AG09319 (cell line): ENCODE measurements at regions not wholly inside any gene's neighbourhood (a gene's known extent, or its start where the extent isn't known, plus 50 kb on each side); places are given as distances from the start of the nearest gene placed in this dataset.
"Not testable (repeated sequence)": the region's sequence is repeated elsewhere in the genome, so short reads cannot be mapped to it uniquely, and the experiment has no call there.

ENCODE experiments used
- DNase-seq: peaks from one replicate; pipeline ENCODE4 v3.0.0-alpha.2; 2010; ENCODE audit warnings: low read depth; ENCODE audit errors: extremely low read depth
- TF ChIP-seq, protein P1 (sequence below): IDR thresholded peaks from 2 replicates; pipeline ENCODE4 v1.5.1; 2011; ENCODE audit warnings: low read depth, mild to moderate bottlenecking, inconsistent platforms, low read length, moderate library complexity

DNA sequence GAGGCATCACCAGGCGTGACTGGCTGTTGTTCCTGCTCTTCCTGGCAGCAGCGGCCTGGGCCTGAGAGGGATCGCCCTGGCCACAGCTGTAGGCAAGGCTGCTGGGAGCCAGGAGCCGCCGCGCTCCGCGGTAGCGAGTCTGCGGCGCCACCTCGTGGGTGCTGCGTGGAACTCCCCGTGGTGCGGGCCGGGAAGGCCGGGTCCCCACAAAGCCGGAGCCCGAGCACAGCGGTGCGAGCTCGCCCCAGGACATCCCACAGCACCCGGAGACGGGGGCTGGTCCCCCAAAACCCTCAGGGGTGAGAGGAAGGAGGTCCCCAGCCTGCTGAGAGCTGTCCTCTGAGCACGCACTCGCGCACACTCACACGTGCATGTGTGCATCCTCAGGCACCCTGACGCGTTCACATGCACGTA lies 320.0 kb upstream of the PLGLB1 start:
- TF ChIP-seq, protein P1, sequence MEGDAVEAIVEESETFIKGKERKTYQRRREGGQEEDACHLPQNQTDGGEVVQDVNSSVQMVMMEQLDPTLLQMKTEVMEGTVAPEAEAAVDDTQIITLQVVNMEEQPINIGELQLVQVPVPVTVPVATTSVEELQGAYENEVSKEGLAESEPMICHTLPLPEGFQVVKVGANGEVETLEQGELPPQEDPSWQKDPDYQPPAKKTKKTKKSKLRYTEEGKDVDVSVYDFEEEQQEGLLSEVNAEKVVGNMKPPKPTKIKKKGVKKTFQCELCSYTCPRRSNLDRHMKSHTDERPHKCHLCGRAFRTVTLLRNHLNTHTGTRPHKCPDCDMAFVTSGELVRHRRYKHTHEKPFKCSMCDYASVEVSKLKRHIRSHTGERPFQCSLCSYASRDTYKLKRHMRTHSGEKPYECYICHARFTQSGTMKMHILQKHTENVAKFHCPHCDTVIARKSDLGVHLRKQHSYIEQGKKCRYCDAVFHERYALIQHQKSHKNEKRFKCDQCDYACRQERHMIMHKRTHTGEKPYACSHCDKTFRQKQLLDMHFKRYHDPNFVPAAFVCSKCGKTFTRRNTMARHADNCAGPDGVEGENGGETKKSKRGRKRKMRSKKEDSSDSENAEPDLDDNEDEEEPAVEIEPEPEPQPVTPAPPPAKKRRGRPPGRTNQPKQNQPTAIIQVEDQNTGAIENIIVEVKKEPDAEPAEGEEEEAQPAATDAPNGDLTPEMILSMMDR: peak; percentile 36
- peak; percentile 43 for DNase-seq

DNA sequence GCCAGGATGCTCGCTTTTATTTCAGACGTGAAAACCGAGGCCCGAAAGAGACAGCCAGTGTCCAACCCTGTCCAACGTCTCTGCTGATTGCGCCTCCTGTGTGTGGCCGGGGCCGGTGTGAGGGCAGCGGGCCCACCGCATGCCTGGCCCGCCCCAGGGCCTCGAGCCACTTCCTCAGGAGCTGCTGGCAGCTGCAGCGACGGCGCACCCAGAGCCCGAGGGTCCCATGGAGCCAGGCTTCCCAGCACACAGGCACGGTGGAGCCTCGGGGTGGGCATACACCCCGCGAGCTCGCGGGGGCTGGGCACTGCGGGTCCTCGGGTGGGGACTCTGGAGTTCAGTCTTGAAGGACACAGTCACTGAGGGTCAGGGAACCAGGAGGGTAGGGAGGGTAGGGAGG lies 320.5 kb upstream of the PLGLB1 start:
- not testable (repeated sequence) for DNase-seq

GRCh38 chr2:87343347-87343746 lies 321.7 kb upstream of the PLGLB1 start:
- not testable (repeated sequence) for DNase-seq

DNA sequence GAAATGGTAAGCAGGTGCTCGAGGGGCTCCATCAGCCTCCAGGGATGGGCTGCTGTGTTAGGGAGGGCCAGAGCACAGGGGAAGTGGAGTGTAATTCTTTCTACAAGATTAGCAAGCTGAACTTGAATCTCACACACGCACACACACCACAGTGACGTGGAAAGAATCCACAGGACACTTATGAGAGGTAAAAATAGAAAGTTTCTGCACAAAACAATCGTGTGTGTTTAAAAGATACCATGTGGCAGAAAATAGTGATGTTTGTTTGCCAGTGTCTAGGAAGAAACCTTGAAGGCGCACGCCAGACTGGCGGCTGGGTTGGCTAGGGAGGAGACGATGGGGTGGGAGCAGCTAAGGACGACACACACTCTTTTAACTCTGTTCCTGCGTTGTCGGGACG lies 323.6 kb upstream of the PLGLB1 start:
- DNase-seq: not testable (repeated sequence)

GRCh38 chr2:87348556-87348955 lies 326.9 kb upstream of the PLGLB1 start:
- DNase-seq: not testable (repeated sequence)

- not testable (repeated sequence) for DNase-seq
These were observed 327.4 kb upstream of the PLGLB1 start for GRCh38 chr2:87349006-87349405.

GRCh38 chr2:87352178-87352934 lies 330.7 kb upstream of the PLGLB1 start:
- not testable (repeated sequence) for DNase-seq

DNA sequence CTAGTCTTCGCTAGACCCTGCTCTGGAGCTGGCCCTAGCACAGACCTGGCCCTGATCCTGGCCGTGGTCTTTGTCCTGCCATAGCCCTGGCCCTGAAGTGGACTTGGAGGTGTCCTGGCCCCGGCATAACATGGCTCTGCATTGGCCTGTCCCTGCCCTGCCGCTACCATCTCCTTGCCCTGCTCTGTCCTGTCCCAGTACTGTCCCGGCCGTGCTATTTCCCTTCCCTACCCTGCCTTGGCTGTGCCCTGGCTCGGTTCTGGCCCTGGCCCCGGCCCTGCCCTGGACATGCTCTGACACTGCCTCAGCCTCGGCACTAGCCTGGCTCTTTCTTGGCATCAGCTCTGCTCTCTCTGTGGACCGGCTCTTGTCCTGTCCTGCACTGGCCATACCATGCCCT lies 331.8 kb upstream of the PLGLB1 start:
- DNase-seq: not testable (repeated sequence)

- DNase-seq: not testable (repeated sequence)
These were observed 332.5 kb upstream of the PLGLB1 start for GRCh38 chr2:87354102-87354501.

GRCh38 chr2:87360250-87360649 lies 338.6 kb upstream of the PLGLB1 start:
- not testable (repeated sequence) for DNase-seq

DNA sequence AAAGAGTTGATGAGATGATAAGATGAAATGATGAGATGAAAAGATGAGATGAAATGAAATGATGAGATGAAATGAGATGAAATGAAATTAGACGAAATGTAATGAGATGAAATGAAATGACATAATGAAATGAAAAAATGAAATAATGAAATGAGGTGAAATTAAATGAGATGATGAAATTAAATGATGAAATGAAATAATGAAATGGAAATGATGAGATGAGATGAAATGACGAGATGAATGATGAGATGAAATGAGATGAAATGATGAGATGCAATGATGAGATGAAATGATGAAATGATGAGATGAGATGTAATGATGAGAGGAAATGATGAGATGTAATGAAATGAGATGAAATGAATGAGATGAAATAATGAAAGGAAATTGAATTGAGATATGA lies 339.3 kb upstream of the PLGLB1 start:
- not testable (repeated sequence) for DNase-seq

GRCh38 chr2:87361805-87362204 lies 340.2 kb upstream of the PLGLB1 start:
- not testable (repeated sequence) for DNase-seq

GRCh38 chr2:87364379-87364778 lies 342.7 kb upstream of the PLGLB1 start:
- DNase-seq: not testable (repeated sequence)

DNA sequence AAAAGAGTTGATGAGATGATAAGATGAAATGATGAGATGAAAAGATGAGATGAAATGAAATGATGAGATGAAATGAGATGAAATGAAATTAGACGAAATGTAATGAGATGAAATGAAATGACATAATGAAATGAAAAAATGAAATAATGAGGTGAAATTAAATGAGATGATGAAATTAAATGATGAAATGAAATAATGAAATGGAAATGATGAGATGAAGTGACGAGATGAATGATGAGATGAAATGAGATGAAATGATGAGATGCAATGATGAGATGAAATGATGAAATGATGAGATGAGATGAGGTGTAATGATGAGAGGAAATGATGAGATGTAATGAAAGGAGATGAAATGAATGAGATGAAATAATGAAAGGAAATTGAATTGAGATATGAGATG lies 343.4 kb upstream of the PLGLB1 start:
- not testable (repeated sequence) for DNase-seq

- not testable (repeated sequence) for DNase-seq
These were observed 361.8 kb upstream of the PLGLB2 start for GRCh38 chr2:87386063-87386560.

- not testable (repeated sequence) for DNase-seq
These were observed 352.1 kb upstream of the PLGLB2 start for GRCh38 chr2:87395784-87396183.

DNA sequence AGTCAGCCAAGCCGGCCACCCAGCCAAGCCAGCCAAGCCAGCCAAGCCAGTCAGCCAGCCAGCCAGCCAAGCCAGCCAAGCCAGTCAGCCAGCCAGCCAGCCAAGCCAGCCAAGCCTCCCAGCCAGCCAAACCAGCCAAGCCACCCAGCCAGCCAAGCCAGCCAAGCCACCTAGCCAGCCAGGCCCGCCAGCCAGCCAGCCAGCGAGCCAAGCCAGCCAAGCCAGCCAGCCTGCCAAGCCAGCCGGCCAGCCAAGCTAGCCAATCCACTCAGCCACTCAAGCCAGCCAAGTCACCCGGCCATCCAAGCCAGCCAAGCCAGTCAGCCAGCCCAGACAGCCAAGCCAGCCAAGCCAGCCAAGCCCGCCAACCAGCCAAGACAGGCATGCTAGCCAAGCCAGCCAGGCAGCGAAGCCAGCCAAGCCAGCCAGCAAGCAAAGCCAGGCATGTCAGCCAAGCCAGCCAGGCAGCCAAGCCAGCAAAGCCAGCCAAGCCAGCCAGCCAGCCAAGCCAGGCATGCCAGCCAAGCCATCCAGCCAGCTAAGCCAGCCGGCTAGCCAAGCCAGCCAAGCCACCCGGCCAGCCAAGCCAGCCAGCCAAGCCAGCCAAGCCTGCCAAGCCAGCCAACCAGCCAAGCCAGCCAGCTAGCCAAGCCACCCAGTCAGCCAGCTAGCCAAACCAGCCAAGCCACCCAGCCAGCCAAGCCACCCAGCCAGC lies 351.2 kb upstream of the PLGLB2 start:
- DNase-seq: not testable (repeated sequence)

DNA sequence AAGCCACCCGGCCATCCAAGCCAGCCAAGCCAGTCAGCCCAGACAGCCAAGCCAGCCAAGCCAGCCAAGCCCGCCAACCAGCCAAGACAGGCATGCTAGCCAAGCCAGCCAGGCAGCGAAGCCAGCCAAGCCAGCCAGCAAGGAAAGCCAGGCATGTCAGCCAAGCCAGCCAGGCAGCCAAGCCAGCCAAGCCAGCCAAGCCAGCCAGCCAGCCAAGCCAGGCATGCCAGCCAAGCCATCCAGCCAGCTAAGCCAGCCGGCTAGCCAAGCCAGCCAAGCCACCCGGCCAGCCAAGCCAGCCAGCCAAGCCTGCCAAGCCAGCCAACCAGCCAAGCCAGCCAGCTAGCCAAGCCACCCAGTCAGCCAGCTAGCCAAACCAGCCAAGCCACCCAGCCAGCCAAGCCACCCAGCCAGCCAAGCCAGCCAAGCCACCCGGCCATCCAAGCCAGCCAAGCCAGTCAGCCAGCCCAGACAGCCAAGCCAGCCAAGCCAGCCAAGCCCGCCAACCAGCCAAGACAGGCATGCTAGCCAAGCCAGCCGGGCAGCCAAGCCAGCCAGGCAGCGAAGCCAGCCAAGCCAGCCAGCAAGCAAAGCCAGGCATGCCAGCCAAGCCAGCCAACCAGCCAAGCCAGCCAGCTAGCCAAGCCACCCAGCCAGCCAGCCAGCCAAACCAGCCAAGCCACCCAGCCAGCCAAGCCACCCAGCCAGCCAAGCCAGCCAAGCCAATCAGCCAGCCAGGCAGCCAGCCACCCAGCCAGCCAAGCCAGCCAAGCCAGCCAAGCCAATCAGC lies 350.4 kb upstream of the PLGLB2 start:
- not testable (repeated sequence) for DNase-seq

GRCh38 chr2:87398567-87399305 lies 349.2 kb upstream of the PLGLB2 start:
- DNase-seq: not testable (repeated sequence)
